ENCODE measurements at regions not wholly inside any gene's neighbourhood (a gene's known extent, or its start where the extent isn't known, plus 50 kb on each side); places are given as distances from the start of the nearest gene placed in this dataset.

DNA sequence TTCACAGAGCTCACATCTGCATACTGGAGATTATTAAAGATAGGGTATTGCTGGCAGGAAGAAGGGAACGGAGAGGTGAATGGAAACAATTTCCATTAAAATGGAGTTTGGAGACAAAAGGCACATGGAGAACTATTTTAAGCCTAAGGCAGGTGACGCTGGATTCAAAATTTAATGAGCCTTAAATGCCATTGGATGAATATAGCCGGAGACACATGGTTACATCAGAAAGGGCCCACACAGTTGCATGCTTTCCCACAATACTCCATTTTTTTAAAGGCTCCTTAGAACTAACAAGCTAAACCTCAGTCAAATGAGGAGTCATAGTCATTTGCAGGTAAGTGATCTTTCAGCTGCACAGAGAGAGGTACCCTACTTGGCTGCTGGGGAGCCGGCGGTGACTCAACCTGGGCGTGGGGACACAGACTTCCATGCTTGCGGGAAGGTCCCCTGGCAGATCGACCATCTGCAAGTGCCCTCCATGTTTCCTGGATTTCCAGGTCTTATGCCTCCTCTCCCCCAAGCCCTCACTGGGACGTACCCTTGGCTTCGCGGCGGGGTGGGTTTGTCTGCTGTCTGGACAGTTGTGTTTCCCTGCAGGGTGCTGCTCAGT is 259.2 kb downstream of the CBLN1 start:
- no peaks in the 10 kb centered on the region for H3K9me3 ChIP-seq (ENCODE audit: control insufficient read depth in 2 of 2, low read length in 2 of 2)
- no peaks in the 10 kb centered on the region for H3K4me1 ChIP-seq (ENCODE audit: control insufficient read depth in 2 of 2, insufficient read depth in 2 of 2, low read length in 2 of 2)
- no peak overlapping the region for H3K27ac ChIP-seq (ENCODE audit: low read depth in 2 of 2, low read length in 2 of 2)
- H3K4me3 ChIP-seq (ENCODE audit: low read length in 2 of 2) = no peak overlapping the region
- H3K9ac ChIP-seq (ENCODE audit: low read depth in 1 of 2, low read length in 2 of 2) = no peak overlapping the region
- peaks cover 0 to 13% of the 10 kb centered on the region in 2 donors for H3K27me3 ChIP-seq (ENCODE audit: control insufficient read depth in 2 of 2, insufficient read depth in 2 of 2, low read length in 2 of 2)
- H3K36me3 ChIP-seq (ENCODE audit: control insufficient read depth in 2 of 2, insufficient read depth in 2 of 2, low read length in 2 of 2) = no peaks in the 10 kb centered on the region

DNA sequence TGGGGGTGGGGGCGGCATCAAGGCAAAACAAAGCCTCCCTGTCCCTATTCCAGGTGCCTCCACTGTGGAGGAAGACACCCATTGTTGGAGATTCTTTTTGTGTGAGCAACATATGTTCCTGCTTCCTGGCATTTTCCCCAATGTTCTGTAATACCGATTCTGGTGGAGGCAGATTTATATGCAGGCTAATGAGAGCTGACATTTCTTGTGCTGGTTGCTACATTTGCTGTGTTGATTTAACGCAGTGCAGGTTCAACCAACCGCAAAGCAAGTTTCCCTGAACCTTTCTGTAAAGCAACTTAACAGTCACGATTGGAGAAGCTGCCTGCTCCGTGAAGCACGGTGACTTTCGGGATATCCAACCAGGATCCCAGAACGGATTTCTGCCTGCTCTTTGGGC is 260.5 kb downstream of the CBLN1 start:
- no peaks in the 10 kb centered on the region for H3K9me3 ChIP-seq (ENCODE audit: control insufficient read depth in 2 of 2, low read length in 2 of 2)
- no peak overlapping the region for H3K9ac ChIP-seq (ENCODE audit: low read depth in 1 of 2, low read length in 2 of 2)
- H3K27ac ChIP-seq (ENCODE audit: low read depth in 2 of 2, low read length in 2 of 2) = no peak overlapping the region
- no peaks in the 10 kb centered on the region for H3K4me1 ChIP-seq (ENCODE audit: control insufficient read depth in 2 of 2, insufficient read depth in 2 of 2, low read length in 2 of 2)
- peaks cover 0 to 13% of the 10 kb centered on the region in 2 donors for H3K27me3 ChIP-seq (ENCODE audit: control insufficient read depth in 2 of 2, insufficient read depth in 2 of 2, low read length in 2 of 2)
- no peaks in the 10 kb centered on the region for H3K36me3 ChIP-seq (ENCODE audit: control insufficient read depth in 2 of 2, insufficient read depth in 2 of 2, low read length in 2 of 2)
- H3K4me3 ChIP-seq (ENCODE audit: low read length in 2 of 2) = no peak overlapping the region

DNA sequence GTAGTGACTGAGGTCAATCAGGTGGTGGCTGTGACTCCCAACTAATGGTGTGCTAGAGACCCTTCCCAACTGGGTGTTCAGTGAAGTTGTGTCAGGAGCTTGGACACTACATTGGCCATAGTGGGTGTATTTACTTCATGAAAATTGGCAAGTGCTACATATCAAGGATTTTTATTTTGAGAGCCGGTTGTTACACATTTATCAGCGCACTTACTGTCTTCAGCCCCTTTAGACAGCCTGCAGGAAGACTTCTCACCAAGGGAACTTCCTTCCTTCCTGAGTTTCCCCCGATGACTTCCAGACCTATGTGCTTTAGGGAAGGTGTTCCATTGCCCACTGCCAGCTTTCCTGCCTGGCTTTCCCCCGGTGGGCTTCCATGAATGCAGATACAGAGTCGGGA is 261.2 kb downstream of the CBLN1 start:
- Histone ChIP-seq H3K27ac (ENCODE audit: low read depth in 2 of 2, low read length in 2 of 2) (no peak overlapping the region), H3K4me3 (ENCODE audit: low read length in 2 of 2) (no peak overlapping the region)

DNA sequence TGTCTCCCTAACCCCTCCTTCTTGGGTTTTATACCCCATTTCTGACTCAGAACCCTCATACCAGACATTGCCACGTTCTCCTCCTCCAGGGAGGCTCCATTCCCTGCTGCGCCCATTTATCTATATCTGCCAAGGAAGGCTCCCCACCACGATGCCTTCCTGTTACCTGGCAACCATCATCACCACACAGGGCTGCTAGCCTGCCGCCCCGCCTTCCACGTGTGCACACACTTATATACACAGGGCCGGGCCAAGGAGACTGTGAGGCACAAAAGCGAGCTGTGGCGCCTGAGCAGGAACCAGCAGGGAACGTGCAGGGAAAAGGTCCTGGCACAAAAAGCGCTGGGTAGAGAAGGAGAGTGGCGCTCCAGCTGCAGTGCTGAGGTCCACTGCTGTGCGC is 261.8 kb downstream of the CBLN1 start:
- no peaks in the 10 kb centered on the region for H3K9me3 ChIP-seq (ENCODE audit: control insufficient read depth in 2 of 2, low read length in 2 of 2)
- no peaks in the 10 kb centered on the region for H3K4me1 ChIP-seq (ENCODE audit: control insufficient read depth in 2 of 2, insufficient read depth in 2 of 2, low read length in 2 of 2)
- no peak overlapping the region for H3K27ac ChIP-seq (ENCODE audit: low read depth in 2 of 2, low read length in 2 of 2)
- peaks cover 0 to 13% of the 10 kb centered on the region in 2 donors for H3K27me3 ChIP-seq (ENCODE audit: control insufficient read depth in 2 of 2, insufficient read depth in 2 of 2, low read length in 2 of 2)
- no peak overlapping the region for H3K9ac ChIP-seq (ENCODE audit: low read depth in 1 of 2, low read length in 2 of 2)
- no peaks in the 10 kb centered on the region for H3K36me3 ChIP-seq (ENCODE audit: control insufficient read depth in 2 of 2, insufficient read depth in 2 of 2, low read length in 2 of 2)
- H3K4me3 ChIP-seq (ENCODE audit: low read length in 2 of 2) = no peak overlapping the region

More for the DNA sequence above, 261.2 kb downstream of the CBLN1 start:
- no peak overlapping the region for H3K9ac ChIP-seq (ENCODE audit: low read depth in 1 of 2, low read length in 2 of 2)
- no peaks in the 10 kb centered on the region for H3K4me1 ChIP-seq (ENCODE audit: control insufficient read depth in 2 of 2, insufficient read depth in 2 of 2, low read length in 2 of 2)
- no peaks in the 10 kb centered on the region for H3K9me3 ChIP-seq (ENCODE audit: control insufficient read depth in 2 of 2, low read length in 2 of 2)
- peaks cover 0 to 13% of the 10 kb centered on the region in 2 donors for H3K27me3 ChIP-seq (ENCODE audit: control insufficient read depth in 2 of 2, insufficient read depth in 2 of 2, low read length in 2 of 2)
- no peaks in the 10 kb centered on the region for H3K36me3 ChIP-seq (ENCODE audit: control insufficient read depth in 2 of 2, insufficient read depth in 2 of 2, low read length in 2 of 2)

DNA sequence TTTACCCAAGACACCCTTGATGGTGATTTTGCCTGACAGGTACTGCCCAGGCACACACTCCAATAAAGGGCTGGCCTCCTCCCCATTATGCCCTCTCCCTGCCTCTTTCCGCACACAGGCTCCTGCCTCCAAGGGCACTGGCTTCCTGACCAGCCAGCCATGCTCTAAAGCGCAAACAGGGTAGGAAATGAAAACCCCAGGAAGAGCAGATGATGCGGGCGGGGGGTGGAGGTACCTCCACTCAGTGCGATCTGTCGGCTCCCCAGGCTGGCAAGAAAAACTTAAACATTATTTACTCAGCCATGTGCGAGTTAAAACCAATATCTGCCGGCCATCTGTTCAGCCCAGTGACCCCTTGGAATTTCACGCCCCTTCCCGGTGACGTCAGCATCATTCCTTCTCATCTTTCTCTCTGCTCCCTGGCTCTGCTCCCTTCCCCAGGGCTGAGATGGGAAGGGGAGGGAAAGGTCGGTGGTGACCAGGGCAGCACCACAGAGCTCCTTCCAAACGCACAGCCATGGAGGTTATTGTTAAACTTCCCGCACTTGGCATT is 262.5 kb downstream of the CBLN1 start:
- H3K4me1 ChIP-seq (ENCODE audit: control insufficient read depth in 2 of 2, insufficient read depth in 2 of 2, low read length in 2 of 2) = no peaks in the 10 kb centered on the region
- no peak overlapping the region for H3K9ac ChIP-seq (ENCODE audit: low read depth in 1 of 2, low read length in 2 of 2)
- H3K36me3 ChIP-seq (ENCODE audit: control insufficient read depth in 2 of 2, insufficient read depth in 2 of 2, low read length in 2 of 2) = no peaks in the 10 kb centered on the region
- H3K27me3 ChIP-seq (ENCODE audit: control insufficient read depth in 2 of 2, insufficient read depth in 2 of 2, low read length in 2 of 2) = peaks cover 0 to 13% of the 10 kb centered on the region in 2 donors
- no peak overlapping the region for H3K27ac ChIP-seq (ENCODE audit: low read depth in 2 of 2, low read length in 2 of 2)
- no peak overlapping the region for H3K4me3 ChIP-seq (ENCODE audit: low read length in 2 of 2)
- no peaks in the 10 kb centered on the region for H3K9me3 ChIP-seq (ENCODE audit: control insufficient read depth in 2 of 2, low read length in 2 of 2)

DNA sequence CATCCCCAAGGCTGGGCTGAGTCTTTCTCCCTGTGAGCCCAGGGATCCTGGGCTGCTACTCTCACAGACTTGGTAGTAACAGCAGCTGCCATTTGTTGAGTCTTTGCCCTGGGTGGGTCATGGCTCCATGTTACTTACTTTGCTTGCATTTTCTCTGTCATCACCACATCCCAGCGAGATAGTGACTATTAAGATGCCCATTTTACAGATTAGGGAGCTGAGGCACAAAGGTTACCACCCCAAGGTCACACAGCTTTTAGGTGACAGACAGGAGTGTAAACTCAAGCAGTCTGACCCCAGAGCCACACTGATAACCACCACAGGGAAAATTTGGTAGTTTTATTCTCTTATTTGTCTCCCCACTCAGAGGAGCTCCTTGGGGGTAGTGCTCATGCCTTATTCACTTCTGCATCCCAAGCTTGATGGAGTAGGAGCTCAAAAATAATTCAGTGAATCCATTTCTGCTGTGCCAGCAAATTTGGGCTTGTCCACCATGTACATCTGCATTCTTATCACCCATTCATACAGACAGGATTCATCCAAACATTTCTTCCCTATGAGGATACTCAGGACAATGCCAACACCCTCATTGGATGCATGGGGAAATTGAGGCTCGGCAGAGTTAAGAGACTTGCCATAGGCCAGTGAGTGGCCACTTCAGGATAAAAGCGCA is 263.2 kb downstream of the CBLN1 start:
- H3K4me3 ChIP-seq (ENCODE audit: low read length in 2 of 2) = no peak overlapping the region
- H3K27ac ChIP-seq (ENCODE audit: low read depth in 2 of 2, low read length in 2 of 2) = no peak overlapping the region
- H3K27me3 ChIP-seq (ENCODE audit: control insufficient read depth in 2 of 2, insufficient read depth in 2 of 2, low read length in 2 of 2) = peaks cover 0 to 13% of the 10 kb centered on the region in 2 donors
- H3K4me1 ChIP-seq (ENCODE audit: control insufficient read depth in 2 of 2, insufficient read depth in 2 of 2, low read length in 2 of 2) = no peaks in the 10 kb centered on the region
- no peaks in the 10 kb centered on the region for H3K9me3 ChIP-seq (ENCODE audit: control insufficient read depth in 2 of 2, low read length in 2 of 2)
- no peaks in the 10 kb centered on the region for H3K36me3 ChIP-seq (ENCODE audit: control insufficient read depth in 2 of 2, insufficient read depth in 2 of 2, low read length in 2 of 2)
- no peak overlapping the region for H3K9ac ChIP-seq (ENCODE audit: low read depth in 1 of 2, low read length in 2 of 2)

DNA sequence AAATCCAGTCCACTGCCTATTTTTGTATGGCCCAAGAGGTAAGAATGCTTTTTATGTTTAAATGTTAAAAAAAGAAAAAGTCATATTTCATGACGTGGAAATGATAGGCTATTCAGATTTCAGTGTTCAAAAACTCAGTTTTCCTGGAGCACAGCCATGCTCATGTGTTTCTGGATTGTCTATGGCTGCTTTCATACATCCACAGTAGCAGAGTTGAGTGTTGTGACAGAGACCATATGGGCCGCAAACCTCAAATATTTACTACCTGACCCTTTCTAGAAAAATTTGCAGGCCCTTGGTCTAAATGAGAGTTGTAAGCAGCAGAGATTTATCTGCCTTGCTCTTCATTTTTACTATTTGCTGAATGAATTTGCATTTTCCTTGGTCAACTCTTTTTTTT is 264.1 kb downstream of the CBLN1 start:
- peaks cover 0 to 13% of the 10 kb centered on the region in 2 donors for H3K27me3 ChIP-seq (ENCODE audit: control insufficient read depth in 2 of 2, insufficient read depth in 2 of 2, low read length in 2 of 2)
- H3K36me3 ChIP-seq (ENCODE audit: control insufficient read depth in 2 of 2, insufficient read depth in 2 of 2, low read length in 2 of 2) = no peaks in the 10 kb centered on the region
- H3K4me3 ChIP-seq (ENCODE audit: low read length in 2 of 2) = no peak overlapping the region
- H3K9me3 ChIP-seq (ENCODE audit: control insufficient read depth in 2 of 2, low read length in 2 of 2) = no peaks in the 10 kb centered on the region
- H3K27ac ChIP-seq (ENCODE audit: low read depth in 2 of 2, low read length in 2 of 2) = no peak overlapping the region
- H3K4me1 ChIP-seq (ENCODE audit: control insufficient read depth in 2 of 2, insufficient read depth in 2 of 2, low read length in 2 of 2) = no peaks in the 10 kb centered on the region
- no peak overlapping the region for H3K9ac ChIP-seq (ENCODE audit: low read depth in 1 of 2, low read length in 2 of 2)

DNA sequence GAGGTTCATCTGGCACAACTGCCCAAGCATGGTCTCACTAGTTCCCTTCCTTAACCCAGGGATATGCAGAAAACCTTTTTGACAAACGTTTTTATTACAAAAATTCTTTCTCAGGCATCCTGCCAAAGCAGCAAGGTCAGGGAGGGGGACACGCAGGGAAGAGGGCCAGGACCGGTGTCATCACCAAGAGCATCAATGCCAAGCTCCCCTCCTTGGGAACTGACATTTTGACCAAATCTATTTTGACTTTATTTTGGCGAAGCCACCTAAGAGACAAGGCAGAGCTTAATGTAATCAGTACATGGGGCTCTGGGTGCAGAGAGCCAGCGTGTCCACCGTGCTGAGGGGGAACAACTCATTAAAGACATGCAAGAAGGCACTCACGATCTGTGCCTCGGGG is 265.2 kb downstream of the CBLN1 start:
- H3K36me3 ChIP-seq (ENCODE audit: control insufficient read depth in 2 of 2, insufficient read depth in 2 of 2, low read length in 2 of 2) = no peaks in the 10 kb centered on the region
- no peak overlapping the region for H3K9ac ChIP-seq (ENCODE audit: low read depth in 1 of 2, low read length in 2 of 2)
- H3K27me3 ChIP-seq (ENCODE audit: control insufficient read depth in 2 of 2, insufficient read depth in 2 of 2, low read length in 2 of 2) = peaks cover 0 to 13% of the 10 kb centered on the region in 2 donors
- H3K4me3 ChIP-seq (ENCODE audit: low read length in 2 of 2) = no peak overlapping the region
- no peak overlapping the region for H3K27ac ChIP-seq (ENCODE audit: low read depth in 2 of 2, low read length in 2 of 2)
- no peaks in the 10 kb centered on the region for H3K9me3 ChIP-seq (ENCODE audit: control insufficient read depth in 2 of 2, low read length in 2 of 2)
- H3K4me1 ChIP-seq (ENCODE audit: control insufficient read depth in 2 of 2, insufficient read depth in 2 of 2, low read length in 2 of 2) = no peaks in the 10 kb centered on the region

DNA sequence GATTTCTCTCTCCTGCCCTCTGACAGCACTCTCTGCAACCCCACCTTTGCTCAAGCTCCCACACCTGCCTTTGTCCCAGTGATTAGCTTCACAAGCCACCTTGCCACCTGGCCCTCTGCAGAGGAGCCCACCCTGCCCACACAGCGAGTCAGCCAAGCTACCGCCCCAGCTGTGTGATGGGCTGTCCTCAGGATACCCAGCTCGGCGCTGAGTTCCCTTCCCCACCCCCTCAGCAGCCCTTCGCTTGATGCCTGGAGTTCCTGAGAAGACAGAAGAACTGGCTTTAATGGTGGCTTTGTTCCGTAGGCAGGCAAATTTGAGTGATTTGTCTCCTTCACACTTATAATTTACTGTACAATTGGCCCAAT is 266.4 kb downstream of the CBLN1 start:
- no peak overlapping the region for H3K4me3 ChIP-seq (ENCODE audit: low read length in 2 of 2)
- H3K9me3 ChIP-seq (ENCODE audit: control insufficient read depth in 2 of 2, low read length in 2 of 2) = no peaks in the 10 kb centered on the region
- H3K27me3 ChIP-seq (ENCODE audit: control insufficient read depth in 2 of 2, insufficient read depth in 2 of 2, low read length in 2 of 2) = peaks cover 0 to 7% of the 10 kb centered on the region in 2 donors
- no peak overlapping the region for H3K27ac ChIP-seq (ENCODE audit: low read depth in 2 of 2, low read length in 2 of 2)
- no peaks in the 10 kb centered on the region for H3K4me1 ChIP-seq (ENCODE audit: control insufficient read depth in 2 of 2, insufficient read depth in 2 of 2, low read length in 2 of 2)
- no peaks in the 10 kb centered on the region for H3K36me3 ChIP-seq (ENCODE audit: control insufficient read depth in 2 of 2, insufficient read depth in 2 of 2, low read length in 2 of 2)
- H3K9ac ChIP-seq (ENCODE audit: low read depth in 1 of 2, low read length in 2 of 2) = no peak overlapping the region

DNA sequence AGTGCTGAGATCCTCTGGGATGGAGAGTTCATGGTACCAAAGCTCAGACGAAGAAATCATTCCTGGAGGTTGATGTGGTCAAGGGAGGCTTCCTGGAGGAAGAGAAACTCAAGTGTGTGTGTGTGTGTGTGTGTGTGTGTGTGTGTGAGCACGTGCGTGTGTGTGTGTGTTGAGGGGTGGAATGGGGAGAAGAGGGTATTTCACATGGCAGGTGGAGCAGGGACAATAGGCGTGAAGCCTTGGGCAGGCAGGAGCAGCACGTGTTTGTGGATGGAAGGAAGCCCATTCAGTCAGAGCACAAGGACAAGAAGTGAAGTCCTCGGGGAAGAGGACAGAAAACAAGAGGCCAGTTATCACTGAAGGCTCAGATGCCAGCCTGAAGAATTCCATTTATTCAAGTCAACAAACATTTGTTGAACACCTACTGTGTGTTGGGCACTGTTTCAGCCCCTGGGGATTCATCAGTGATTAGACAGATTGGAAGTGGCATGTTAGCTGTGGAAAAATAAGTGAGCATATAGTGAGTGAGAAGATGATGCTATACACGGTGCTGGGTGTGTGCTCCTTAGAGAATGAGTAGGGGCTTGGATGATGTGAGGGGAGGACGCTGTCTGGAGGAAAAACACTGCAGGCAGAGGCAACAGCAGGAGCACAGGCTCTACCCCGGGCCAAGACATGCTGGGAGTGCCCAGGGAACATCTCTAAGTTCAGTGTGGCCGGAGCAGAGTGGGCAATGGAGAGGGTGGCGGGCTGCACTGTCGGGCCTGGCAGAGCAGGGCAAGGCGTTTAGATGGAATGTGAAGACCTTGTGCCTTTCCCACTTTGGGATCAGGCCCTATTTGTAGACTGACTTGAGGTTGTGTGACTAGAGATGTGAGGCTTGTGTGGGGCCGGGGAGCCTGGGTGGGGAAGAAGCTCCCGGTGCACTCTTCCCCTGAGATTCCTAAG is 267.1 kb downstream of the CBLN1 start:
- Histone ChIP-seq H3K27ac (ENCODE audit: low read depth in 2 of 2, low read length in 2 of 2) (no peak overlapping the region), H3K27me3 (ENCODE audit: control insufficient read depth in 2 of 2, insufficient read depth in 2 of 2, low read length in 2 of 2) (peaks cover 0 to under 1% of the 10 kb centered on the region in 2 donors), H3K36me3 (ENCODE audit: control insufficient read depth in 2 of 2, insufficient read depth in 2 of 2, low read length in 2 of 2) (no peaks in the 10 kb centered on the region), H3K9me3 (ENCODE audit: control insufficient read depth in 2 of 2, low read length in 2 of 2) (no peaks in the 10 kb centered on the region), H3K9ac (ENCODE audit: low read depth in 1 of 2, low read length in 2 of 2) (no peak overlapping the region), H3K4me3 (ENCODE audit: low read length in 2 of 2) (no peak overlapping the region), H3K4me1 (ENCODE audit: control insufficient read depth in 2 of 2, insufficient read depth in 2 of 2, low read length in 2 of 2) (no peaks in the 10 kb centered on the region)
